Breast epithelium (tissue), 3 donors: ENCODE measurements at regions not wholly inside any gene's neighbourhood (a gene's known extent, or its start where the extent isn't known, plus 50 kb on each side); places are given as distances from the start of the nearest gene placed in this dataset.

ENCODE experiments used
- POLR2A ChIP-seq: fragments of 450-650 bp; IDR thresholded peaks from one replicate; pipeline ENCODE4 v1.6.1; 2016; ENCODE audit warnings: antibody characterized with exemption, mild to moderate bottlenecking, moderate library complexity
- POLR2AphosphoS5 ChIP-seq, 3 donors: sonication (generic); formaldehyde crosslinking; IDR thresholded peaks; one replicate each; pipeline ENCODE4 v1.6.1; 2017; ENCODE audit warnings: antibody characterized with exemption in 3 of 3

DNA sequence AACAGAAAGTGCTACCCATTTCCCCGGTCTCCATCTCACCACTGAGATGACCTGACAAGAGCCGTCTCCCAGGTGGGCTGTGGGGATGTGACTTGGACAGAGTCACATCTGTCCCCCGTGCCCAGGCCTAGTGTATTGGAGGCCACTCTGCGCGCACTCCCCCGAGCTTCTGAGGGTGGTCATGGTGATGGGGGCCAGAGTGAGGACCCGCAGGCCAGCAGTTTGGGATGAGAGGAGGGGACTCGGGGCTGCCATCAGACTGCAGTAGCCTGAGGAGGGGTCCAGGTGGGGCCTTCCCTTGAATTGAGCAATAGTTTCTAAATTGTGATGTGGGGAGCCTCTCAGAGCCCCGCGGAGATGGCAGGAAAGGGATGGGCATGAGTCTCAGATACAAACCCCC lies 852.6 kb downstream of the TBC1D22A start:
- TF ChIP-seq POLR2AphosphoS5 (IDR thresholded peaks at IDR 0.05) (no peak), POLR2A (no peak)
